ENCODE measurements at regions not wholly inside any gene's neighbourhood (a gene's known extent, or its start where the extent isn't known, plus 50 kb on each side); places are given as distances from the start of the nearest gene placed in this dataset.

- TF ChIP-seq CTCF (IDR thresholded peaks at IDR 0.05; ENCODE audit: low read length) (no peak), EZH2 (IDR thresholded peaks at IDR 0.05; ENCODE audit: borderline replicate concordance, low read length) (no peak)
These were observed 201.5 kb upstream of the SPOCK3 start for GRCh38 chr4:167435786-167436185.
